ENCODE measurements at regions not wholly inside any gene's neighbourhood (a gene's known extent, or its start where the extent isn't known, plus 50 kb on each side); places are given as distances from the start of the nearest gene placed in this dataset.

- H3K36me3 Mint-ChIP-seq (ENCODE audit: low read depth), result no peaks in the 10 kb centered on the region
- no peak overlapping the region for H3K27ac Mint-ChIP-seq
- intact Hi-C loops (cut with micrococcal nuclease), result no loop called here
Measured at GRCh38 chr4:8756816-8757215, 114.8 kb downstream of the HMX1 start.

DNA sequence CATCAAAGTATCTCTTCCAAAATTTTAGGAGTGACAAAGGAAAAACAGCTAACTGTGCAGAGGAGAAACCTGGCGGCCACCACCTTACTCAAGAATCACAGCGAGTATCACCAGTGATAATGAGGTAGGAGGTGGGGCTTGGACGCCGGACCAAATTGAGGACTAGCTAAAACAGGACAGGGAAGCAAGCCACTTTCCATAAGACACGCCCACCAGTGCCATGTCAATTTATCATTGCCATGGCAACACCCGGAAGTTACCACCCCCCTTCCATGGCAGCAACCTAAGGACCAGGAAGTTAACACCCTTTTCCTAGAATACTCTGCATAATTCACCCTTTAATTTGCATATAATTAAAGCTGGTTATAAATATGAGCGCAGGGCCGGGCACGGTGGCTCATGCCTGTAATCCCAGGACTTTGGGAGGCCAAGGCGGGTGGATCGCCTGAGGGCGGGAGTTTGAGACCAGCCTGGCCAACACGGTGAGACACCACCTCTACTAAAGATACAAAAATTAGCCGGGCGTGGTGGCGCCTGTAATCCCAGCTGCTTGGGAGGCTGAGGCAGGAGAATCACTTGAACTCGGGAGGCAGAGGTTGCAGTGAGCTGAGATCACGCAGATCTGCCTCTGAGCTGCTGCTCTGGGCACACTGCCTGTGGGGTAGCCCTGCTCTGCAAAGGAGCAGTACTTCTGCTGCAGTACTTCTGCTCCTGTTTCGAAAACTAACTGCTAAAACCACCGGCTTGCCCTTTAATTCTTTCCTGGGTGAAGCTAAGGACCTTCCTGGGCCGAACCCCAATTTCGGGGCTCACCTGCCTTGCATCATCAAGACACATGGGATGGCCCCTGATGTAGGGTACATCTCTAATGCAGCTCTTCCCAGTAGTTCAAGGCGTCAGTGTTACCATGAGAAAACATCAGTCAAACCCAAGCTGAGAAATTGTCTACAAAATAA, 116.7 kb downstream of the HMX1 start:
- no peaks in the 10 kb centered on the region for H3K4me1 Mint-ChIP-seq
- H3K27ac Mint-ChIP-seq, result no peak overlapping the region
- H3K9me3 Mint-ChIP-seq, result no peaks in the 10 kb centered on the region
- intact Hi-C loops (cut with micrococcal nuclease), result no loop called here
- no peak overlapping the region for H3K4me3 Mint-ChIP-seq
- no peak for DNase-seq
- H3K36me3 Mint-ChIP-seq (ENCODE audit: low read depth), result no peaks in the 10 kb centered on the region
- H3K27me3 Mint-ChIP-seq, result no peaks in the 10 kb centered on the region

More at GRCh38 chr4:8756816-8757215, 114.8 kb downstream of the HMX1 start:
- H3K4me1 Mint-ChIP-seq, result no peaks in the 10 kb centered on the region
- no peaks in the 10 kb centered on the region for H3K27me3 Mint-ChIP-seq
- no peak overlapping the region for H3K4me3 Mint-ChIP-seq
- DNase-seq, result no peak
- no peaks in the 10 kb centered on the region for H3K9me3 Mint-ChIP-seq

DNA sequence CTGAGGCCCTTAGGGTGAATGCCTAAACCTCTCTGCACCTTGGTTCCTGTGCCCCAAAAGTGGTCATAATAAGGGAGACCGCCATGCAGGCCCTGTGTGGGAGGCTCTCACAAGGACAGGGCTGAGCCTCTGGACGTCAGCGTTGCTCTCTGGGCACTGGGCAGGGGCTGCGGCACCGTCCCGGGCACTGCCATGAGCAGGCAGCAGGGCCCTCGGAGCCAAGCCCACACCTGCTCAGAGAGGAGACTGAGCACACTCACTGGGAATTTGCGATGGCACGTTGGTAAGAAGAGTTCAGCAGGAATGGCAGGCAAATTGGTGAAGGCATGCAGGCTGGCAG, 123.4 kb downstream of the HMX1 start:
- Mint-ChIP-seq H3K9me3 (peaks cover 10% of the 10 kb centered on the region), H3K27me3 (no peaks in the 10 kb centered on the region), H3K27ac (no peak overlapping the region), H3K4me3 (no peak overlapping the region), H3K4me1 (no peaks in the 10 kb centered on the region), H3K36me3 (ENCODE audit: low read depth) (no peaks in the 10 kb centered on the region)
- intact Hi-C loops (cut with micrococcal nuclease), result no loop called here
- DNase-seq, result no peak

- no peak overlapping the region for H3K27ac Mint-ChIP-seq
- peaks cover 10% of the 10 kb centered on the region for H3K9me3 Mint-ChIP-seq
- intact Hi-C loops (cut with micrococcal nuclease), result no loop called here
- no peak overlapping the region for H3K4me3 Mint-ChIP-seq
- no peaks in the 10 kb centered on the region for H3K4me1 Mint-ChIP-seq
- H3K27me3 Mint-ChIP-seq, result no peaks in the 10 kb centered on the region
- H3K36me3 Mint-ChIP-seq (ENCODE audit: low read depth), result no peaks in the 10 kb centered on the region
- no peak for DNase-seq
Measured at GRCh38 chr4:8747467-8748235, 124.0 kb downstream of the HMX1 start.

DNA sequence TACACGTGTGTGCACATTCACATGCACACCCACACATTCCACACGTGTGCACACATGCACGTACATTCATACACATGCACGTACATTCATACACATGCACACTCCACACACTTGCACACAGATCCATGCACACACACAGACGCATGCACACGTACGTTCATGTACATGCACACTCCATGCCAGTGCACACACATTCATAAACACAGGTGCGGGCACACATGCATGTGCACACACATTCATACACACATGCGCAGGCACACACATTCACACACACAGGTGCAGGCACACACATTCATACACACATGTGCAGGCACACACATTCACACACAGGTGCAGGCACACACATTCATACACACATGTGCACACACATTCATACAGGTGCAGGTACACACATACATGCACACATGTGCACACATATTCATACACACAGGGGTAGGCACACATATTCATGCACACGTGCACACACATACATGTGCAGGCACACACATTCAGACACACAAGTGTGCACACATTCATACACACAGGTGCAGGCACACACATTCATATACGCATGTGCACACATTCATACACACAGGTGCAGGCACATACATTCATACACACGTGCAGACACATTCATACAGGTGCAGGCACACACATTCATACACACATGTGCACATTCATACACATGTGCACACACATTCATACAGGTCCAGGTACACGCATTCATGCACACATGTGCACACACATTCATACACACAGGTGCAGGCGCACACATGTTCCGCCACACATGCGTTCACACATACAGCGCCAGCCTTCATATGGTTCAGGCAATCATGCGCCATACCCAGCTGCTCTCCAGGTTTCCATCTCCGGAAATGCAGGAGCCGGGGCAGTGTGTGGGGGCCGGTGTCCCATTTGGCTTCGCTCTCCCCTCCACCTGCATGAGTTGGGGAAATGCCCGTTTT, 124.8 kb downstream of the HMX1 start:
- Mint-ChIP-seq H3K27ac (no peak overlapping the region), H3K4me1 (no peaks in the 10 kb centered on the region), H3K27me3 (no peaks in the 10 kb centered on the region), H3K9me3 (peaks cover 10% of the 10 kb centered on the region), H3K36me3 (ENCODE audit: low read depth) (no peaks in the 10 kb centered on the region), H3K4me3 (no peak overlapping the region)
- DNase-seq, result no peak
- intact Hi-C loops (cut with micrococcal nuclease), result no loop called here

DNA sequence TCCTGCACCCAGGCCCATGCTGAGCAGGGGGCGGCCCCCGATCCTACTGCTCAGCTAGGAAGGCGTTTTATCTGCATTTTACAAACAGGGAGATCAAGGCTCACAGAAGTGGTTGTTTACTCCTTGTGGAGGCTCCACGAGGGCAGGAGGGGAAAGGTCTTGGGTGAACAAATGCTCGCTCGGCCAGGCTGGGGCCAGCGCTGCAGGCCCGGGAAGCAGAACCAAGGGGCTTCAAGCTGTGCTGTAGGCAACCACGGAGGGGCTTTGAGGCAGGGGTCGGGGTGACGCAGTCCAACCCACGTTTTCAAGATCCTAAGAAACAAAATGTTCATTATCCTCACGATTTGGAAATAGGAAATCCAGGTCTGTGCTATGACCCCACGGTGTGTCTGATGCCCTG, 125.8 kb downstream of the HMX1 start:
- intact Hi-C loops (cut with micrococcal nuclease), result no loop called here
- Mint-ChIP-seq H3K36me3 (ENCODE audit: low read depth) (no peaks in the 10 kb centered on the region), H3K4me3 (no peak overlapping the region), H3K27me3 (no peaks in the 10 kb centered on the region), H3K27ac (no peak overlapping the region), H3K4me1 (no peaks in the 10 kb centered on the region), H3K9me3 (peaks cover 10% of the 10 kb centered on the region)
- no peak for DNase-seq

GRCh38 chr4:8745005-8745790, 126.4 kb downstream of the HMX1 start:
- H3K9me3 Mint-ChIP-seq, result peaks cover 10% of the 10 kb centered on the region
- H3K4me1 Mint-ChIP-seq, result no peaks in the 10 kb centered on the region
- no peak for DNase-seq
- no peak overlapping the region for H3K27ac Mint-ChIP-seq
- no peaks in the 10 kb centered on the region for H3K36me3 Mint-ChIP-seq (ENCODE audit: low read depth)
- intact Hi-C loops (cut with micrococcal nuclease), result no loop called here
- no peak overlapping the region for H3K4me3 Mint-ChIP-seq
- no peaks in the 10 kb centered on the region for H3K27me3 Mint-ChIP-seq

DNA sequence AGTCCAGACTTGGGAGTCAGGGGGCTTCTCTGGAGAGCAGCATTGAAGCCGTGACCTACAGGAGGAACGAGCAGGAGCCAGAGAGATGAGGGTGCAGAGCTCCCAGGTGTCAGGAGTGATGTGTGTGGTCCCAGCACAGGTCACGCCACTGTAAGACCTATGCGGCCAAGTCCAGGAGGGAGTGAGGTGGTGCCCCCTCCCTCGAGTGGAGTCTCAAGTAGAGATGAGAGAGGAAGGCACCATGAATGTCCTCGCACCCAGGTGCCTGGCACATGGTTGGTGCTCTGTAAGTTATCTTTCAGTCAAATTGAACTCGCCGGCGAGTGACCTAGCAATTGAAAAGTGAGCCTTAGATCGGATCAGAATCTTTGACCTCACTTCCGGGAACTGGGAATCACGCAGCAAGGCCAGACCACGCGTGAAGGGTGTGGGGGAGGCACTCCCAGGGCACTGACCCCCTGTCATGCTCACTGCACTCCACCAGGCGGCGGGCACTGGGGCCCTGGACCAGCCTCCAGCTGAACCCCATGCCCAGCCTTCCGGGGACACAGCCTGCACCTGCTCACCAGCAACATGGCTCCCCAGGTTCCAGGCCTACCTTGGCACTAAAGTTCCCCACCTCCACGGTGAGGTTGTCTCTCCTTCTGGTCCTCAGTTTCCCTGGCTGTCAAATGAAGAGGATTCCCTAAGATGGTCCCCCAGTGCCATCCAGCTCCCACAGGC, 127.4 kb downstream of the HMX1 start:
- no peaks in the 10 kb centered on the region for H3K4me1 Mint-ChIP-seq
- no peaks in the 10 kb centered on the region for H3K27me3 Mint-ChIP-seq
- peaks cover 10% of the 10 kb centered on the region for H3K9me3 Mint-ChIP-seq
- H3K27ac Mint-ChIP-seq, result no peak overlapping the region
- DNase-seq, result no peak
- no peak overlapping the region for H3K4me3 Mint-ChIP-seq
- intact Hi-C loops (cut with micrococcal nuclease), result no loop called here
- H3K36me3 Mint-ChIP-seq (ENCODE audit: low read depth), result no peaks in the 10 kb centered on the region

DNA sequence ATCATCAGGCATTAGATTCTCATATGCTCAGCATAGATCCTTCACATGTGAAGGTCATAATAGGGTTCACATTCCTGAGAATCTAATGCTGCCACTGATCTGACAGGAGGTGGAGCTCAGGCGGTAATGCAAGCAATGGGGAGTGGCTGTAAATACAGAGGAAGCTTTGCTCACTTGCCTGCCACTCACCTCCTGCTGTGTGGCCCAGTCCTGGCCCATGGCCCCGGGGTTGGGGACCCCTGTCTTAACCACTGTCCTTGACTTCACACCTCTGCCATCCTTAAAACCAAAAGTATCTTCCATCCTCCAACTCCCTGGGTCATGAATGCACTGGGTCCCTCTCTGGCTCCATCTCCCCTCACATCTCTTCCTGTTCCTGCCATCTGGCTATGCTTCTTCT, 129.1 kb downstream of the HMX1 start:
- Mint-ChIP-seq H3K4me3 (no peak overlapping the region), H3K27ac (no peak overlapping the region), H3K4me1 (no peaks in the 10 kb centered on the region), H3K9me3 (peaks cover 10% of the 10 kb centered on the region), H3K27me3 (no peaks in the 10 kb centered on the region), H3K36me3 (ENCODE audit: low read depth) (no peaks in the 10 kb centered on the region)
- DNase-seq, result no peak
- intact Hi-C loops (cut with micrococcal nuclease), result no loop called here

DNA sequence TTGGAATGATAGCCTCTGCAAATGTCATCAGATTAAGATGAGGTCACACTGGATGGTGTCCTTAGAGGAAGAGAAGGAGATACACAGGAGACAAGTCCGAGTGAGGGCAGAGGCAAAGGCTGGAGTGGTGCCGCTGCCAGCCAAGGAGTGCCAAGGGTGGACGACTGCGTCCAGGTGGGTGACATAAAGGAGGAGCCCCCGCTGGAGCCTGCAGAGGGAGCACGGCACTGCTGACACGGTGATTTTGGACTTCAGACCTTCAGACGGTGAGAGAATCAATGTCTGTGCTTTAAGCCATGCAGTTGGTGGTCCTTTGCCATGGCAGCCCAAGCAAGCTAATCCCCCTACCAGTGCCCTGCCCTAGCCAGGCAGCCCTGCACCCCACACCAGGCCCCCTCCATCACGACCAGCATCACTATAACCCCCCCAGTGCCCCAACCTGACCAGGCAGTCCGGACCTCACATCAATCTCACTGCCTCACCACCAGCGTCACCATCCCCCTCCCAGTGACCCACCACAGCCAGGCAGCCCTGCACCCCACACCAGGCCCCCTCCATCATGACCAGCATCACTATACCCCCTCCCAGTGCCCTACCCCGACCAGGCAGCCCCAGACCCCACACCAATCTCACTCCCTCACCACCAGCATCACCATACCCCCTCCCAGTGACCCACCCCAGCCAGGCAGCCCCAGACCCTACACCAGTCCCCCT, 130.0 kb downstream of the HMX1 start:
- Mint-ChIP-seq H3K4me3 (no peak overlapping the region), H3K27ac (no peak overlapping the region), H3K4me1 (no peaks in the 10 kb centered on the region), H3K27me3 (no peaks in the 10 kb centered on the region), H3K9me3 (peaks cover 7% of the 10 kb centered on the region), H3K36me3 (ENCODE audit: low read depth) (no peaks in the 10 kb centered on the region)
- no peak for DNase-seq
- intact Hi-C loops (cut with micrococcal nuclease), result no loop called here

- Mint-ChIP-seq H3K9me3 (no peaks in the 10 kb centered on the region), H3K4me3 (no peak overlapping the region), H3K27me3 (no peaks in the 10 kb centered on the region), H3K36me3 (ENCODE audit: low read depth) (no peaks in the 10 kb centered on the region), H3K27ac (no peak overlapping the region), H3K4me1 (no peaks in the 10 kb centered on the region)
- intact Hi-C loops (cut with micrococcal nuclease), result no loop called here
- no peak for DNase-seq
Measured at GRCh38 chr4:8740666-8741395, 130.8 kb downstream of the HMX1 start.
